D721Med (cell line): ENCODE measurements at regions not wholly inside any gene's neighbourhood (a gene's known extent, or its start where the extent isn't known, plus 50 kb on each side); places are given as distances from the start of the nearest gene placed in this dataset.

Experiments
- DNase-seq: peaks from one replicate; pipeline ENCODE4 v3.0.0; 2011; ENCODE audit warnings: low spot score; ENCODE audit not compliant: insufficient read length
- FAIRE-seq: peaks from 2 replicates; lab custom pipeline; 2011; peaks lifted over from hg19 to GRCh38; lab: Jason Lieb, UNC
- TF ChIP-seq, protein P1 (sequence below): IDR thresholded peaks from 2 replicates; pipeline ENCODE4 v1.5.1; 2012; ENCODE audit warnings: mild to moderate bottlenecking, control low read depth; ENCODE audit not compliant: insufficient read depth; ENCODE audit errors: missing control alignments

DNA sequence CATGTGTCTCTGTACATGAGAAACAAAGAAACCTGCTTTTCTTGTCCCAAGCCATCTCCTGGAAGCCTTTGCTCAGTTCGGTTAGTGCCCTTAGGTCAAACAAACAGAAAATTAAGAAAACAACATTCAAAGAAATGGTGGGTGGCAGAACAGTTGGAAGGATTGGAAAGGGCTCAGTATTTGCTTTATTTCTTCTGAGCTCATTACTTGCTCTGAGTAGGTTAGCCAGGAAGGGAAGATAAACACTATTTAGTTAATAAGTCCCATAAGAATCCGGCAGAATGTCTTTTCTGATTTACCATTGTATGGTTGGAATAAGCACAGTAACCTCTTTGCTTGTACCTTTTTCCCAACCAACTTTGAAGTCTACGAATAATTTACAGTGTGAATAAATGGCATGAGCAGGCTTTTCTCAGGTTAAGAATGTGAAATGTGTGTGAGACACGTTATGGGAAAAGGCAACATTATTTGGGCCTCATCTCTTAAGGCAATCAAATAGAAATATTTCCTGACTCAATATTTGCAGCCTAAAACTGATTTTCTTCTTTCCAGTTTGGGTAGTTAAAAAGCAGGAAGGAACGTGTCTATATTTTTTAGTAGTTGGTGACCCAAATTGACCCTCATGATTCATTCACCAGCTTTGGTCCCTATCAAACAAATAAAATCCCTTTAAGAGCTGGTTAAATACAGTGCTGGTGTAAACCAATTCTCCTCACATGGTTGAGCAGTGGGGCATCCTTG, 158.5 kb downstream of the DKK1 start:
- DNase-seq (no peak), FAIRE-seq (no peak)
- TF ChIP-seq, protein P1, sequence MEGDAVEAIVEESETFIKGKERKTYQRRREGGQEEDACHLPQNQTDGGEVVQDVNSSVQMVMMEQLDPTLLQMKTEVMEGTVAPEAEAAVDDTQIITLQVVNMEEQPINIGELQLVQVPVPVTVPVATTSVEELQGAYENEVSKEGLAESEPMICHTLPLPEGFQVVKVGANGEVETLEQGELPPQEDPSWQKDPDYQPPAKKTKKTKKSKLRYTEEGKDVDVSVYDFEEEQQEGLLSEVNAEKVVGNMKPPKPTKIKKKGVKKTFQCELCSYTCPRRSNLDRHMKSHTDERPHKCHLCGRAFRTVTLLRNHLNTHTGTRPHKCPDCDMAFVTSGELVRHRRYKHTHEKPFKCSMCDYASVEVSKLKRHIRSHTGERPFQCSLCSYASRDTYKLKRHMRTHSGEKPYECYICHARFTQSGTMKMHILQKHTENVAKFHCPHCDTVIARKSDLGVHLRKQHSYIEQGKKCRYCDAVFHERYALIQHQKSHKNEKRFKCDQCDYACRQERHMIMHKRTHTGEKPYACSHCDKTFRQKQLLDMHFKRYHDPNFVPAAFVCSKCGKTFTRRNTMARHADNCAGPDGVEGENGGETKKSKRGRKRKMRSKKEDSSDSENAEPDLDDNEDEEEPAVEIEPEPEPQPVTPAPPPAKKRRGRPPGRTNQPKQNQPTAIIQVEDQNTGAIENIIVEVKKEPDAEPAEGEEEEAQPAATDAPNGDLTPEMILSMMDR, result no peak

DNA sequence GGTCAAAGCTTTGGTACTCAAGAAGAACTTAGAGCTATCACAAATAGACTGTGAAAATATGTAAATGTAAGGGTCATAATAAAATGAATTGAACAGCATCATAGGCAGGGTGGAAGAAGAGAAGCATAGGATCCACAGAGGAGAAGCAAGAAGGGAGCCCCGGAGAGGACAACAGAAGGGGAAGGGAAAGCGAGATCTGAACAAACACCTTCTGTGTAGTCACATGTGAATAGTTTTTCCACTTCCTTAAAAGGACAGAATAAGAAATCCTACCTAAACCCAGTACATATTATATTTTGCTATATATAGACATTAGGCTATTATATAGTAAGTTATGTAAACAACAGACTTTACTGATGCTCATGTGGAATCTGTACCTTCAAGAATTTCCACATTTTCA, 160.2 kb downstream of the DKK1 start:
- DNase-seq (no peak), FAIRE-seq (no peak)
- TF ChIP-seq, protein P1, result no peak

DNA sequence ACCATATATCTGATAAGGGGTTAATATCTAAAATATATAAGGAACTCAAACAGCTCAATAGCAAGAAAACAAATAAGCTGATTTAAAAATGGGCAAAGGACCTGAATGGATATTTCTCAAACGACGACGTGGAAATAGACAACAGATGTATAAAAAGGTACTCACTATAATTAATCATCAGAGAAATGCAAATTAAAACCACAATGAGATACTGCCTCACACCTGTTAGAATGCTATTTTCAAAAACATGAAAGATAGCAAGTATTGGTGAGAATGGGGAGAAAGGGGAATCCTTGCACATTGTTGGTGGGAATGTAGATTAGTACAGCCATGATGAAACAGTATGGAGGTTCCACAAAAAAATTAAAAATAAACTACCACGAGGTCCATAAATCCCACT, 163.2 kb downstream of the DKK1 start:
- FAIRE-seq (no peak), DNase-seq (no peak)
- TF ChIP-seq, protein P1, result no peak

DNA sequence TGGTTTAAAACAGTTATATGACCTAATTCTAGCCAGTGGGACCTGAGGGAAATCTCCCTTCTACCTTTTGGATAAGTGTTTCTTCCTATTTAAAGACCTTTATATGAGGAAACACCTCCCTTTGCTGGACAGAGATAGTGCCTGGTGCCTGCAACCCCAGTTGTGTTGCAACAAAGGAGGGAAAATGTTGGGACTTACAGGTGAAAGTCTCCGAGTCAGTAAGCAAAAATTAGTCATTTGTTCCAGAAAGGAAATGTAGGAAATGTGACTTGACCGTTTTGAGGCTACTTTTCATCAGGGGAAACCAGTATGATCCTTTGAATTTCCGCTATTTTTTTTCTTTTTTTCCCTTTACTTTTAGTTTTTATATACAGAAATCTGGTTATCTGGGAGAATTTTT, 165.5 kb downstream of the DKK1 start:
- TF ChIP-seq, protein P1, result no peak
- no peak for DNase-seq
- FAIRE-seq, result no peak

DNA sequence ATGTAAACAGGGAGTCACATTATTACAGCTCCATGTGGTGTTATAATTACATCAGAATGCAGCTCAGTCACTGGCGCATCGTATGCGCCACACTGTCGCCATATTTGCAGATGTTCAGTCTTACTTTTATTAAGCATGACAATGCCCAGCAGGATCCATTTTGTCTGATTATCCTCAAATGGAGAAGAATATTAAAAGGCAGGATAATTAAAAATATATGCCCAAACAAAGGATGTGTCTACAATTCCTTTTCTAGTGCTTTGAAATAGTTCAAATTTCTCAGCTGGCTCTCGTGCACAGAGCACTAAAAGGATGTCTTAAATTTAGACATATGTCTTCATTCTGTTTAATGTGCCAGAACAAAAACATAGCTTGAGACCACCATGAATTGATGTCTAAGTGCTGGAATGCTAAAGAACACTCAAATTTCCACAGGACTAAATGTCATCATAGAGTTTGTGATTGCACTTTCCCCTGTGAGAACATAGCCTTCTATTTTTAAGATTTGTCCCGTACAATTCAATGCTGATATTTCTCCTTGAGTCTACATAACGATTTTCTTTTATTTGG, 168.0 kb downstream of the DKK1 start:
- TF ChIP-seq, protein P1, result no peak
- DNase-seq (no peak), FAIRE-seq (no peak)

DNA sequence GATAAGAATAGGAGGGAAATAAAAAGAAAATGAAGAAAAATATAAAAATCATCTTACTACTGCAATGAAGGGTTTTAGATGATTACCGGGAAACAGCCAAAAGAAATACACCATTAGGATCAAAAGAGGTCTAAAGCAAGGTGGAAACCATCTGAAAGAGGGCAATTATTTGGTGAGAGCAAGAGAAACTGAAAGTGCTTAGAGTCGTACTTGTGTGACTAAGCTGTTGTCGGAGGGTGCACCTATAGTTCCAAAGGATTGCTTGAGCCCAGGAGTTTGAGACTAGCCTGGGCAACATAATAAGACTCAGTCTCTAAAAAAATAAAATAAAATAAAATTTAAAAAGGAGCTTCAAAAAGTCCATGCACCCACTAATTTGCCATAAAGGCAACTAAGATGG, 169.5 kb downstream of the DKK1 start:
- no peak for FAIRE-seq
- TF ChIP-seq, protein P1, result no peak
- DNase-seq, result no peak
